Hepatocyte (in vitro differentiated cells): ENCODE measurements at regions not wholly inside any gene's neighbourhood (a gene's known extent, or its start where the extent isn't known, plus 50 kb on each side); places are given as distances from the start of the nearest gene placed in this dataset.

Experiments used
- DNase-seq: peaks from one replicate; pipeline ENCODE4 v3.0.0-alpha.2; 2016; ENCODE audit warnings: low spot score
- H2AFZ ChIP-seq: fragments of 200-600 bp; sonication (generic); 2 replicates; pipeline ENCODE4 v1.6.0; 2016; ENCODE audit warnings: antibody characterized with exemption, mild to moderate bottlenecking
- H3K27ac ChIP-seq: fragments of 200-600 bp; sonication (generic); 2 replicates; pipeline ENCODE4 v1.5.1; 2016; ENCODE audit warnings: mild to moderate bottlenecking
- H3K27me3 ChIP-seq: fragments of 200-600 bp; sonication (generic); 2 replicates; pipeline ENCODE4 v1.6.1; 2016
- H3K36me3 ChIP-seq: fragments of 200-600 bp; sonication (generic); replicated peaks from 2 replicates; pipeline ENCODE4 v1.5.1; 2016; ENCODE audit warnings: low read depth; ENCODE audit not compliant: insufficient read depth
- H3K4me1 ChIP-seq: fragments of 200-600 bp; sonication (generic); 2 replicates; pipeline ENCODE4 v1.5.1; 2016; ENCODE audit warnings: mild to moderate bottlenecking, moderate library complexity; ENCODE audit not compliant: insufficient read depth
- H3K4me2 ChIP-seq: fragments of 200-600 bp; sonication (generic); 2 replicates; pipeline ENCODE4 v1.6.0; 2016
- H3K4me3 ChIP-seq: fragments of 200-600 bp; sonication (generic); 2 replicates; pipeline ENCODE4 v1.5.1; 2016; ENCODE audit warnings: mild to moderate bottlenecking
- H3K79me2 ChIP-seq: fragments of 200-600 bp; sonication (generic); 2 replicates; pipeline ENCODE4 v1.6.0; 2017; ENCODE audit warnings: mild to moderate bottlenecking
- H3K9me2 ChIP-seq: fragments of 200-600 bp; sonication (generic); replicated peaks from 2 replicates; pipeline ENCODE4 v1.6.0; 2017; ENCODE audit warnings: mild to moderate bottlenecking; ENCODE audit not compliant: insufficient read depth
- H3K9me3 ChIP-seq: fragments of 200-600 bp; sonication (generic); 2 replicates; pipeline ENCODE4 v1.5.1; 2016; ENCODE audit warnings: low read depth, mild to moderate bottlenecking
- H4K20me1 ChIP-seq: fragments of 200-600 bp; sonication (generic); 2 replicates; pipeline ENCODE4 v1.6.0; 2016; ENCODE audit warnings: mild to moderate bottlenecking; ENCODE audit not compliant: insufficient read depth, poor library complexity, severe bottlenecking
- EZH2 ChIP-seq: fragments of 200-600 bp; sonication (generic); IDR thresholded peaks from 2 replicates; pipeline ENCODE4 v1.6.1; 2016; ENCODE audit warnings: antibody characterized with exemption, mild to moderate bottlenecking, borderline replicate concordance
- EZH2phosphoT487 ChIP-seq: fragments of 200-600 bp; sonication (generic); IDR thresholded peaks from one replicate; pipeline ENCODE4 v1.6.1; 2018; ENCODE audit warnings: antibody characterized with exemption, mild to moderate bottlenecking, low read depth, moderate library complexity; ENCODE audit not compliant: unreplicated experiment, severe bottlenecking
- WGBS: methylation state at CpG from one replicate; pipeline ENCODE4 v1.1.6; 2016; ENCODE audit warnings: low lambda C conversion rate; ENCODE audit errors: missing lambda C conversion rate; 5-methylcytosine and 5-hydroxymethylcytosine counted together
- TF ChIP-seq, protein P1 (sequence below): fragments of 200-600 bp; sonication (generic); IDR thresholded peaks from 2 replicates; pipeline ENCODE4 v1.5.1; 2016; ENCODE audit warnings: antibody characterized with exemption, mild to moderate bottlenecking; ENCODE audit not compliant: poor library complexity

DNA sequence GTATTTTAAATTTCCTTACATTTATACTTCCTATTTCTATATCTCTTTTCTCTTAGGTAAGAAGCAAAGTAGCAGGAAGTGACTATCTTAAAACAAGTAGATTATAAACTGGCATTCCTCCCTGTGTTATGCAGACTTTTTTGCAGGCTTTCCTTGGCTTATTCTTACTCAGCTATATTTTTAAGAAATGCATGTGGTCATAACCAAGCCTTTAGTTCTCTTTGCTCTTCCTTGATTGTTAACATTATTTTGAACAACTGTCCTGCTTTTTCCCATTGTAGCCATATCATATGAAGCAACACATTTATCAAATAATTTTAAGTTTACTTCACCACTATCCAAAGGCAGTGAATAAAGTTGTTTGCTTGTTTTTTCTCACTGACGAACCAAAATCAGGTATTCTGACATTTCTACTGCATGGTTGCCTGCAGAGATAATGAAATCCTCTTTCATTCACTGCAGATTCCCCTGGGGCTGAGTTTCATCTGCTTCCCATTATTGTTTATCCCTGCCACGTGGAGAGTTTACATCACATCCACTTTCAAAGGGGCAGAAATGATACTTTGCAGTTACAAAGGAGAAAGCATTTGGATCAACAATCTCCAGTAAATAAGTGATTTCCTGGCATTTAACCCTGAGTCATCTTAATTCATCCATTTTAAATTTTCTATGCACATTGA is 389.9 kb upstream of the SEMA3C start:
- no peak for DNase-seq
- WGBS = 26% methylated on average over 2 of the region's 2 CpGs
- TF ChIP-seq, protein P1, sequence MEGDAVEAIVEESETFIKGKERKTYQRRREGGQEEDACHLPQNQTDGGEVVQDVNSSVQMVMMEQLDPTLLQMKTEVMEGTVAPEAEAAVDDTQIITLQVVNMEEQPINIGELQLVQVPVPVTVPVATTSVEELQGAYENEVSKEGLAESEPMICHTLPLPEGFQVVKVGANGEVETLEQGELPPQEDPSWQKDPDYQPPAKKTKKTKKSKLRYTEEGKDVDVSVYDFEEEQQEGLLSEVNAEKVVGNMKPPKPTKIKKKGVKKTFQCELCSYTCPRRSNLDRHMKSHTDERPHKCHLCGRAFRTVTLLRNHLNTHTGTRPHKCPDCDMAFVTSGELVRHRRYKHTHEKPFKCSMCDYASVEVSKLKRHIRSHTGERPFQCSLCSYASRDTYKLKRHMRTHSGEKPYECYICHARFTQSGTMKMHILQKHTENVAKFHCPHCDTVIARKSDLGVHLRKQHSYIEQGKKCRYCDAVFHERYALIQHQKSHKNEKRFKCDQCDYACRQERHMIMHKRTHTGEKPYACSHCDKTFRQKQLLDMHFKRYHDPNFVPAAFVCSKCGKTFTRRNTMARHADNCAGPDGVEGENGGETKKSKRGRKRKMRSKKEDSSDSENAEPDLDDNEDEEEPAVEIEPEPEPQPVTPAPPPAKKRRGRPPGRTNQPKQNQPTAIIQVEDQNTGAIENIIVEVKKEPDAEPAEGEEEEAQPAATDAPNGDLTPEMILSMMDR = no peak
- TF ChIP-seq EZH2phosphoT487 (no peak), EZH2 (no peak)

DNA sequence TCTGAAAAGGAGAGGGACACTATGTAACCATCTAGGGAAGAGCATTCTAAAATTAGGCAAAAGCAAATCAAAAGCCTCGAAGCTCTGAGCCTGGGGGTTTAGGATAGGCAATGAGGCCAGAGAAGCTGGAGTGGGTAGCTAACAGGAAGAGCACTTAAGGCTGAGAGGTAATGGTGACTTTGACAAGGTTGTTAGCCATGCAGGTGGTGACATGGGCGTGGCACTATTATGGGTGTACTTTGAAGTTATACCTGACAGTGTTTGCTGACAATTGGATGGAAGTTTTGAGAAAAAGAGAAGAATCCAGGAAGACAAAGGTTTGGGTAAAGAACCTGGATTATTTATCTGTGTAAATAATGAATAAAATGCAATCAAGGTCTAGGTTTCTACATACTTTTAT is 383.0 kb upstream of the SEMA3C start:
- H3K9me2 ChIP-seq = no peaks in the 10 kb centered on the region
- TF ChIP-seq EZH2 (no peak), EZH2phosphoT487 (no peak)
- TF ChIP-seq, protein P1 = no peak
- no peaks in the 10 kb centered on the region for H3K9me3 ChIP-seq
- no peak overlapping the region for H3K4me2 ChIP-seq
- no peak overlapping the region for H2AFZ ChIP-seq
- no peaks in the 10 kb centered on the region for H3K79me2 ChIP-seq
- no peak overlapping the region for H3K27ac ChIP-seq
- peaks cover 18% of the 10 kb centered on the region for H3K4me1 ChIP-seq
- 84% methylated on average over 2 of the region's 2 CpGs for WGBS
- no peaks in the 10 kb centered on the region for H4K20me1 ChIP-seq
- no peak for DNase-seq
- no peaks in the 10 kb centered on the region for H3K27me3 ChIP-seq
- no peaks in the 10 kb centered on the region for H3K36me3 ChIP-seq
- H3K4me3 ChIP-seq = no peak overlapping the region

More for the DNA sequence above, 389.9 kb upstream of the SEMA3C start:
- Histone ChIP-seq H3K79me2 (no peaks in the 10 kb centered on the region), H3K4me2 (peak overlapping the region; percentile 33), H2AFZ (no peak overlapping the region), H3K4me1 (peaks cover 6% of the 10 kb centered on the region), H4K20me1 (no peaks in the 10 kb centered on the region), H3K4me3 (no peak overlapping the region), H3K9me2 (no peaks in the 10 kb centered on the region), H3K27me3 (no peaks in the 10 kb centered on the region), H3K27ac (no peak overlapping the region), H3K9me3 (no peaks in the 10 kb centered on the region), H3K36me3 (no peaks in the 10 kb centered on the region)

DNA sequence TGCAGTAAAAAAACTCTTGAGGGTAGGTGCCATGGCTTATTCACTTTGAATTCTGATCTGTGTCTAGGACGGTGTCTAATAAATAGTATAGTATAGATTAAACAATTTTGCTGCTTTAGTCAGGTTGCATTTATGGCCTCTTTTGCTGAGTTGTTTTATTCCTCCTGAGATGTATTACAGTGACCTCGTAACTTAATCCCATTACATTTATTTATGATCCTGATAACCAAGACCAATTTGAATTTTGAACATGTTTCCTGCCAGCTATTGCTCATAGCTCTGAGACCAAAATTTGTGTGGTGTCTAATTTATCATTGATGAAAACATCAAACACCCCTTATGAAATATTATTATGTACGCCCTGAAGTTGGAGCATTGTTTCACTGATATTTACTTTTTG is 381.9 kb upstream of the SEMA3C start:
- peaks cover 18% of the 10 kb centered on the region for H3K4me1 ChIP-seq
- no peaks in the 10 kb centered on the region for H3K36me3 ChIP-seq
- no peaks in the 10 kb centered on the region for H4K20me1 ChIP-seq
- TF ChIP-seq, protein P1 = no peak
- no peak for TF ChIP-seq EZH2phosphoT487
- no peak for TF ChIP-seq EZH2
- H3K79me2 ChIP-seq = no peaks in the 10 kb centered on the region
- H3K9me2 ChIP-seq = no peaks in the 10 kb centered on the region
- no peak for DNase-seq
- no peak overlapping the region for H3K4me3 ChIP-seq
- WGBS = 65% methylated on average over 3 of the region's 3 CpGs
- H3K27me3 ChIP-seq = no peaks in the 10 kb centered on the region
- no peak overlapping the region for H3K27ac ChIP-seq
- no peak overlapping the region for H2AFZ ChIP-seq
- no peaks in the 10 kb centered on the region for H3K9me3 ChIP-seq
- H3K4me2 ChIP-seq = no peak overlapping the region
